Stimulated activated CD8-positive, alpha-beta memory T cell treated with anti-CD3 and anti-CD28 coated beads, Interleukin-15, amount 100 ng/mL, for 4 hours (primary cell): ENCODE measurements at regions not wholly inside any gene's neighbourhood (a gene's known extent, or its start where the extent isn't known, plus 50 kb on each side); places are given as distances from the start of the nearest gene placed in this dataset.
"Not testable (repeated sequence)": the region's sequence is repeated elsewhere in the genome, so short reads cannot be mapped to it uniquely, and the experiment has no call there.

Experiments used
- DNase-seq, 2 donors: peaks; one replicate each; pipeline ENCODE4 v3.0.0-alpha.2; 2020; ENCODE audit warnings: low read depth in 2 of 2

DNA sequence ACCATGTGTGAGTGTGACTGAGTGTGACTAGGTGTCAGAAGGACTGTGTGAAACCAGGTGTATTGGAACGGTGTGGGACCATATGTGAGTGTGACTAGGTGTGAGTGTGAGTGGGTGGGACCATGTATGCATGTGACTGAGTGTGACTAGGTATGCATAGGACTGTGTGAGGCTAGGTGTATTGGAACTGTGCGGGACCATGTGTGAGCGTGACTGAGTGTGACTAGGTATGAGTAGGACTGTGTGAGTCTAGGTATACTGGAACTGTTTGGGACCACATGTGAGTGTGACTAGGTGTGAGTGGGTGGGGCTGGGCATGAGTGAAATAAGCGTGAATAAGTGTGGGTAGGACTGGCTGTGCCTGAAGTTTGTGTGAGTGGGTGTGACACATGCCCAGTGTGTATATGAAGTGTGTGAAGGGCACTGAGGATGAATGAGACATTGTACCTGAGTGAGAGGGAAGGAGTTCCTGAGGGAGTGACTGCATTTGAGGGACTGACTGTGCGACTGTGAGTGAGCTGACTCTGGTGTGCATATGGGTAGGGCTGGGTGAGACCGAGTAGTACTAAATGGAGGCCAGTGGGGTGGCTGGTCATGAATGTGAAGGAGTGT is 247.0 kb upstream of the CCDC54 start:
- no peak for DNase-seq

DNA sequence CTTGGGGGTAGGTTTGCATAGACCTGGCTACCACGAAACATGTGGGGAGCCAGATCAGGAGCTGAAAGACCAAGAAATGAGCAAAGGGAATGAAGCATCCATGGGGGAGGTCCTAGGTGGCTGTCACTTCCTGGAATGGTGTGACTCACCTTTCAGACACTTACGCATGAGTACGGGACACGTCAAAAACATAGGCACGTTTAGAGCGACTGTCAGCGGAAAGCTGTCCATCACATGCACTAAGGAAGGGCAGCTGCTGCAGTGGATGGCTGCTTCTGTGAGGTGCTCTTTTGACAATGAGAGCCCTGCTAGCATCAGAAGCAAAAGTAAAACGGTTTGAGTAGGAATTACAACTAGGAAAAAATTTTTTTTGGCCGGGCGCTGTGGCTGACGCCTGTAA is 244.6 kb upstream of the CCDC54 start:
- no peak for DNase-seq

DNA sequence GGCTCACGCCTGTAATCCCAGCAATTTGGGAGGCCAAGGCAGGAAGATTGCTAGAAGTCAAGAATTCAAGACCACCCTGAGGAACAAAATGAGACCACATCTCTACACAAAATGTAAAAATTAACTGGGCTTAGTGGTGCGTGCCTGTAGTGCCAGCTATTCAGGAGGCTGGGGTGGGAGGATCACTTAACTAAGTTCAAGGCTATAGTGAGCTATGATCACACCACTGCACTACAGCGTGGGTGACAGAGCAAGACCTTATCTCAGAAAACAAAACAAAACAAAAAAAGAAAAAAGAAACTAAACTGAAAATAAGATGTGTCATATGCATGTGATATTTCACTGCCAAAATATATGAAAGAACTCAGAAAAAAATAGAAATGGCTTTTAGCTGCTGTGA is 243.3 kb upstream of the CCDC54 start:
- no peak for DNase-seq

DNA sequence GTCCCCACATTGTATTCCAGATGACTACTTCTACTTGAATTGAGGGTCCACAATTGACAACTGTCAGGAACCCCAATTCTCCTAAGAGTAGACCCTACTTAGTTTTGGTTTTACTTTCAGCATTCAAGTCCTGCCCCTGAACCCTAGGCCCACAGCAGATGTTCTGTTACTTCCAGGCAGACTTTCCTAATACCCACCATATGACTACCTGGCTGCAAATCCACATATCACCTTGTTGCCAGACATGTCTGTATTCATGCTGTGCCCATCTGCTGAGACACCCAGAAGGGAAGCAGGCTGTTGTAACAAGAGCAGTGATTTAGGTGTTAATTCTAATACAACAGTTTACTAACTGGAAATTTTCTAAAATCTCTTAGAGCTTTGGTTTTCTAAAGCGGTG is 235.1 kb upstream of the CCDC54 start:
- no peak for DNase-seq

DNA sequence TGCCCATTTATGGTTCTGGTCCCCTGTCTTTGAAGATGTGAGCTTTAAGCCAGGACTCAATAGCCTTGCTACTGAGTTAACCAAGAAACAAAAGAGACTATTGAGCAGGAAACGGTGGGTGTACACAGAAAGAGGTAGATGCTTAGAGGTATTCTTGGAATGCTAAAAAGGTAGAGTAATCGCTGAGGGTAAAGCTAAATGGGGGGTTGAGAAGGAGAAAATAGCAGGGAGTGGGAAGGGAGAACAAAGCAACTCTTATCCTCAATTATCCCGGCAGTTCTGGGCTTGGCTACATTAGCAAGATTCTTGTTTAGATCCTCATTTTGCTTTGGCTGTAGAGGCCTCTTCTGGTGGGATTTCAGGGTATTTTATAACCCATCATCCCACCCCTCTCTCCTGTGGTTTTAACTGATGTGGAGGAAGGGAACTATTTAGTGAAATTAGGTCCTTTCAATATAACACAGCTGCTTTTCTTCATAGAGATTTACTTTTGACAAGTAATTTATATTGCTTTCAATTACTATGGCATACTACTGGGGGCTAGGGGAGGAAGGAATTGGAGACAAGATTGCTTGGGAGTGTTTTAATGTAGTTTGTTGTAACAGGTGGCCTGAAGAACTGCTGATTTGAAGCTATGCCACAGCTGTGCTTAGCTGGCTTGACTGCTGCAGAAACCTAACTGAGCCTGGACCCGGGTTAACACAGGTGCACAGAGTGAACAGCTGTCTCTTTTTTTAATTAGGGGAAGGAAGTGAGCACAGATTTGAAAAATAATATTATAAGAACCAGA is 234.3 kb upstream of the CCDC54 start:
- DNase-seq: no peak

DNA sequence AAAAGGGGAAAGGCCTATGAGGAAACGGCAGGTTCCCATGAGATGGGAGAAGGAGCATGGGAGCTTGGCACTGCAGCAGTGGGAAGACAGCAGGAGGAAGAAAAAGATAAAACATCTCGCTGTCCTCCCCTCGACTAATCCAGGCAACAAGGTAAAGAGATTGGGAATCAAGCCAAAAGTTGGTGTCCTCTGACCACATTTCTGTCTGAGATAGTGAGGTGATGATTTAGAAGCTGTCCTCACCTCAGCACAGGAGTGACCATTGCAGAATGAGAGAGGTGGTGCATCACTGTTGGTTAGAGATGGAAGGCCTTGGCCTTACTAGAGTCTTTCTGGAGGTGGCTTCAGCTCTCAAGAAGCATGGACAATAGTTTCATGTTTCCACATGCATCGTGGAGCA is 226.6 kb upstream of the CCDC54 start:
- DNase-seq: no peak

DNA sequence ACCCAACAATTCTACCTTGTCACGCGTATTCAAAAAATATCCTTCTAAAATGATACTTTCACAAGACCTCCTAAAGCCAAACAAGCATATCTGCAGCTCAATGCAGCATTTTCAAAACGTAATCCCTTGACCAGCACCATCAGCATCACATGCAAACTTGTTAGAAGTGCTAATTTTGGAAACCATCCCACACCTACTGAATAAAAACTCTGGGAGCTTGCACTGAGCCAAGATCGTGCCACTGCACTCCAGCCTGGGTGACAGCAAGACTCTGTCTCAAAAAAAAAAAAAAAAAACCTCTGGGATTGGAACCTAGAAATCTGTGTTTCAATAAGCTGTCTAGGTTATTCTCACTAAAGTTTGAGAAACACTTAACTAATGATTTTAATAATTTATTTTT is 223.3 kb upstream of the CCDC54 start:
- no peak for DNase-seq

DNA sequence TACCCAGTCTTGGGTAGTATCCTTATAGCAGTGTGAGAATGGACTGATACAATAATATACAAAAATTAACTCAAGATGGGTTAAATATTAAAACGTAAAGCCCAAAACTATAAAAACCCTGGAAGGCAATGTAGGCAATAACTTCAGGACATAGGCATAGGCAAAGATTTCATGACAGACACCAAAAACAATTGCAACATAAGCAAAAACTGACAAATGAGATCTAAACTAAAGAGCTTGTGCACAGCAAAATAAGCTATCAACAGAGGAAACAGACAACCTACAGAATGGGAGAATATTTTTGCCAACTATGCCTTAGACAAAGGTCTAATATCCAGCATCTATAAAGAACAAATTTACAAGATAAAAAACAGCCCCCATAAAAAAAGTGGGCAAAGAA is 204.8 kb upstream of the CCDC54 start:
- no peak for DNase-seq

DNA sequence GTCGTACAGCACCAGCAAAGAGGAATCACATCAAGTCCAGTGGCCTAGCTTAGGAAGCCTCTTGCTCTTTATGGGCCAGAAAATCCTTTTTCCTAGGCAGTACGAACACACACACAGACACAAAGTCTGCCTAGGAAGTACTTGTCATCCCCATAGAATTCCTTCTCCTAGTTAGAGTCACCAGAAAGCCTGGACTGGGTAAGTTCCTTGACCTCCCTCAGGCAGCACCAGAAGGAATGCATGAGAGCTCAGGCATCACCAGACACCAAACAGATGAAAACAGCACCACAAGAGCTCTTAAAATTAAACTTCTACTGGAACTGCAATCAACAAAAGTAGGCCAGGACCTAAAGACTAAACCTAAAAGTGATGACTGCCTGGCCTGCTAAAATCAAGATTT is 192.9 kb upstream of the CCDC54 start:
- no peak for DNase-seq

DNA sequence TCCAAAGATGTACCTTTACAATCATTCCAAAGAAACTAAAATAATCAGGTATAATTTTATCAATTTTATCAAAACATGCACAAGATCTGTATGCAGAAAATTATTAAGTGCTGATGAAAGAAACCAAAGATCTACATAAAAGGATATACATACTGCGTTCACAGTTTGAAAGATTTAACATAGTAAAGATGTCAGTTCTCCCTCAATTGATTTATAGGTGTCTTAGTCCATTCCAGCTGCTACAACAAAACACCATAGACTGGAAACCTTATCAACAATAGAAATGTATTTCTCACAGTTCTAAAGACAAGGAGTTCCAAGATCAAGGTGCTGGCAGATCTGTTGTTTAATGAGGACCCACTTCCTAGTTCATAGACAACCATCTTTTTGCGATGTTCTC is 189.0 kb upstream of the CCDC54 start:
- DNase-seq: no peak

DNA sequence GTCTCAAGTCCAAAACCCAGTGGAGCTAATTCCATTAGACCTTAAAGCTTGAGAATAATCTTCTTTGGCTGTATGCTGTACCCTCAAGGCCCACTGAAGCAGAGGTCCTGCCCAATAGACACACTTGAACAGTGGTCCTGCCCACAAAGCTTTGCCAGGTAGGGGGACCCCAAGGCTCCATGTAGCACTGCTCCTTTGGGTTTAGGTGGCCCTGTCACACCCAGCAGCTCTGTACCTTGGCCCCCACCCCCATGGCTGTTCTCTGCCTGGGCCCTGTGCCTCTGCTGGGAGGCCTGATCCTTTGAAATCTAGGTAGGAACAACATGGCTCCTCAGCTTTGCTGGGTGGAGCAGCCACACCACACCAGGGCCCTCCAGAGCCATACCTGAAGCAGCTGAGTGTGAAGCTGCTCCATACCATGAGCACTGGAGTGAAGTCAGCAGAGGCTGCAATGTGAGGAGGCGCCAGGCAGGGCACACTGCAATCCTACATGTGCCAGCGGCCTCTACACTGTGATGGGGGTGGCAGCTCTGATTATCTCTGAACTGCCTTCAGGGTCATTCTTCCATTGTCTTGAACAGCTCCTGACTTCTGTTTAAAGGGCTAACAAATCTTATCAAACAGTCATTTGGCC is 188.0 kb upstream of the CCDC54 start:
- no peak for DNase-seq

DNA sequence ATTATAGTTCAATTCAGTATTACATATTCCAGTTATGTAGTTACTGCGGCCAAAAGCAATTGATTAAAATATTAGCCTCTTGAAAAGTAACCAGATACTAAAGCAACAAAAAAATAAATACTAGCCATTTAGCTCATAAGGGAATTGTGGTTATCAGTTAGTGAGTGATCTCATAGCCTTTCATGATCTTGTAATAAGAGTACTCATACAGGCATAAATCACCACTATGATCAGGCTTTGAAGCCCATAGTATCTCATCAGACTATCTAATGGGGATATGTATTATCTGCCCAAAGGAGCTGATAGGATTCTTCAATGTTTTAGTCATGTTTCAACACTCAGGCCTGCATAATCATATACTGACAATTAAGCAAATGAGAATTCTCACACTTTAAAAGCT is 184.1 kb upstream of the CCDC54 start:
- DNase-seq: no peak

DNA sequence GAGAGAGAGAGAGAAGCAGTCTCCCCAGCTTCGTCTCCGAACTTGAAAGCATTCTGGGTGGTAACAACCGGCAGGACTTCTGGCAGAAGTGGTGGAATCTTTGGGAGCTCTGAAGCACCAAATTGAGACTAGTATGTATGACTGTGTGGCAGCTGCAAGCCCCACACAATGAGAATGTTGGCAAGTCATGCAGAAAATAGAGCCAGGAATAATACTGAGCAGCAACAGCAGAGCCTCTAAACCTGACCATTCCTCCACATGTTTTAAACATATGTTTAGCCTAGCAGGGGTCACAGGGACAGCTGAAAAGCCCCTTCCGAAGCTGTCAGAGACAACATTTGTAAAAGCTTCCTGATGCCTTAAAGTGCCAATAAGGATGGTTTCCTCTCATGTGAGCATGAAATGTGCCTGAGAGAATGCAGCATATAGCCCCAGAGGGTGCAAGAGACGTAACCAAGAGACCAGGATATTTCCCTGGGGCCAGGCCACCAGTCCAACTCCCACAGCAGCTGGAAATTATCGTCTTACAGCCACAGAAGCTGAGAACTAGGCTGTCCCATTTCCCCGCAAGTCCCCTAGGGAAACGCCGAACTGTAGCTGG is 178.6 kb upstream of the CCDC54 start:
- no peak for DNase-seq

DNA sequence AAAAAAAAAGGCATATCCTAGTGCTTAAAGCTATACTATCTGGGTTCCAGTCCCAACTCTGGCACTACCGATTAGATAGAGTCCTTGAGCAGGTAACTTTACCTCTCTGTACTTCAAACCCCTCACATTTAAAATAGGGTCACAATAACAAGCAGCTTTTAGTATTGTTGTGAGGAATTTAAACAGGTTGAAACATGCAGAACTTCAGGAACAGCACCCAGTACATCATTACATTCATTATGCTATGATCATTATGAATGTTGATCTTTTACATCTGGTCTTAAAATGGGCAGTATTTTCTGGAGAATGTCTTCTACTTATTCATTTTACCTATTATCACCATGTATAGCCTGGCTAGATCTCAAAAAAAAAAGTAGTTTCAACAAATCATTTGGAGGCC is 176.1 kb upstream of the CCDC54 start:
- no peak for DNase-seq

DNA sequence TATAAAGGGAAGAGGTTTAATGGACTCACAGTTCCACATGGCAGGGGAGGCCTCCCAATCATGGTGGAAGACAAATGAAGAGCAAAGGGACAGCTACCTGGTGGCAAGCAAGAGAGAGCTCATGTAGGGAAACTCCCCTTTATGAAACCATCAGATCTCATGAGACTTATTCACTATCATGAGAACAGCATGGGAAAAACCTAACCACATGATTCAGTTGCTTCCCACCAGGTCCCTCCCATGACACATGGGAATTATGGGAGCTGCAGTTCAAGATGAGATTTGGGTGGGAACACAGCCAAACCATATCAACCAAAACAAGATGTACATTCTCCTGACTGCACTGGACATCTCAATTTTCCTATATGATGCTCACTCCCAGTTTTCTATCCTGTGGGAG is 174.4 kb upstream of the CCDC54 start:
- DNase-seq: not testable (repeated sequence)

DNA sequence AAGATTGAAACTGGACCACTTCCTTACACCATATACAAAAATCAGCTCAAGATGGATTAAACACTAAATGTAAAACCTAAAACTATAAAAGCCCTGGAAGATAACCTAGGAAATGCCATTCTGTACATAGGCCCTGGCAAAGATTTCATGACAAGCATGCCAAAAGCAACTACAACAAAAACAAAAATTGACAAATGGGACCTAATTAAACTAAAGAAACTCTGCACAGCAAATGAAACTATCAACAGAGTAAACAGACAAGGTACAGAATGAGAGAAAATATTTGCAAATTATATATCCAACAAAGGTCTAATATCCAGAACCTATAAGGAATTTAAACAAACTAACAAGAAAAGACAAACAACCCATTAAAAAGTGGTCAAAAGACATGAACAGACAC is 173.1 kb upstream of the CCDC54 start:
- no peak for DNase-seq

DNA sequence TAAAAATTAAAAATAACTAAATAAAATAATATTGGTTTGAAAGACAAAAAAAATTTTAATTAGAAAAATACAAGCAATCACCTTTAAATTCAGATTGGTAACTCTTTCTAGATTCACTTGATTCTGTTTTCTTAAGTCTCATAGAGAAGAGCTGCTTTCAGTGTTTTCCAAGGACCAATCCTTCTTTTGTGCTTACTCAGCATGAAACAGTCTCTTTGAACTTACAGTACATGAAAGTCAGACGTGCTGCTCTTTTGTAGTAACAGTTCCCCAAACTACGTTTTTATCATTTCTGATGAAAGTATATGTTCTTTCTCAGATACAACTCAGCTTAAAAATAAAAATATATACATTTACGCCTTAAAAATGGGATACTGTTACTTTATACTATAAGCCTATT is 171.9 kb upstream of the CCDC54 start:
- no peak for DNase-seq

DNA sequence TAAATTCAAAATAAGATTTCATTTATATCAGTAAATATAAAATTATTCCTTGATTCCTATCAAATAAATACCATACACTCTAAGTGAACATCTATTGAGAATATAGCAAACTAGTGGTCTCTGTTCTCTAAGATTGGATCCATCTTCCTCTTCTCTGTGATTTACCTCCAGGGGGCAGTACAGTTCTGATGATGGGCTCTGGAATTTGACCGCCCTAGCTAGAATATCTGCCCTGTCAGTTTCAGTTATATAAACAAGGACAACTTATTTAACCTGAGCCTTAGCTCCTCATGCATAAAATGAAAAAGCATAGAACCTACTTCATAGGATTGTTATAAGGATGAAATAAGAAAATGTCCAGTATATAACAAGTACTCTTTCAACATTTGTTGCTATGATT is 171.1 kb upstream of the CCDC54 start:
- DNase-seq: no peak

DNA sequence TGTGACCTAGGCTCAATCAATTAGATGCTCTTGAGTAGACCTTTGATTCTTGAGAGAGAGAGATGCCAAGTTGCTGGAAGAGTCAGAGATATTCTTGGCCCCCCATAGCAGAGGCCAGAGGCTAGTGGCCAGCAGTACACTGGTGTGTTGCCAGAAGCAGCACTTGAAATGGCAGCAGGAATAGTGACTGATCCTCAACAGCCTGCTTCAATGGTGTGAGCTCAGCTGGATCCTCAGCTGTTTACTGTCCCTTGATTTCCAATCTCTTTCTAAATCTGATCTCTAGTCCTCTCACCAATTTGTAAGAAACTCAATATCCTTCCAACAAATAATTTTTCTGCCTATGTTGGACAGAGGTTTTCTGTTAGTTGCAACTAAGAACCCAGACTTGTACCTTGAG is 170.3 kb upstream of the CCDC54 start:
- DNase-seq: no peak

DNA sequence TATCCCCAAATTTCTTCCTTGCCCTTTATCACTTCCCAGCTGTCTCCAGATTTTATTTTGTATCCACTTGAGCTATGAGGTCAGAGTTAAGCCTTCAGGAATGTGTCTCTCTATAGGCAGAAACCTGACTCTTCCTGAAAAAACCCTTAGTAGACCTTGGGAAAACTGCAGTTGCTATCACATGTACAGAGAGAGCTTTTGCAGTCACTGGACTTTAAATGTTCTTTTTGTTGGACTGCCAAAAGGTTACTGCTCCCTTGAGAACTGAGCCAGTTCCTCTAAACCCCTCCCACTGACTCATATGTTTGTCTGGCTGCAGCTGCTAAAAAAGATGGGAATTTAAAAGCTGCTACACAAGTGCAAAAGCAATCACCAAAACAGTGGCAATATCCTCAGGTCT is 169.1 kb upstream of the CCDC54 start:
- no peak for DNase-seq

DNA sequence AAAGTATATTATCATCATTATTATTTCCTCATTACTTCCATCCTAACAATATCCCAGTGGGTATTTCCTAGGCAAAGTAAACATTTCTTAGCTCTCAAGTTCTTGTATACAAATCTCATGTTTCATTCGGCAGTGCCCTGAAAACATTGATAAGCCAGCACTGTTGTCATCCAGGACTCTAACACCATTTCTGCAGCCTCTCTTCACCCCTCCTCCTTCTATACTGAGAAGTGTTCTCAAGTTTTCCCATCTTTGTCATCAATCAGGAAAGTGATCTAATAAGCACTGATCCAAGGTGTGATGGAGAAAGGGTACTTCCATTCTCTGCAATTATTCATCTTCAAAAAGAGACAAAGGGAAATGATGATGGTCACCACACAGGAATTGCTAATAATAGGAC is 168.4 kb upstream of the CCDC54 start:
- DNase-seq: no peak

DNA sequence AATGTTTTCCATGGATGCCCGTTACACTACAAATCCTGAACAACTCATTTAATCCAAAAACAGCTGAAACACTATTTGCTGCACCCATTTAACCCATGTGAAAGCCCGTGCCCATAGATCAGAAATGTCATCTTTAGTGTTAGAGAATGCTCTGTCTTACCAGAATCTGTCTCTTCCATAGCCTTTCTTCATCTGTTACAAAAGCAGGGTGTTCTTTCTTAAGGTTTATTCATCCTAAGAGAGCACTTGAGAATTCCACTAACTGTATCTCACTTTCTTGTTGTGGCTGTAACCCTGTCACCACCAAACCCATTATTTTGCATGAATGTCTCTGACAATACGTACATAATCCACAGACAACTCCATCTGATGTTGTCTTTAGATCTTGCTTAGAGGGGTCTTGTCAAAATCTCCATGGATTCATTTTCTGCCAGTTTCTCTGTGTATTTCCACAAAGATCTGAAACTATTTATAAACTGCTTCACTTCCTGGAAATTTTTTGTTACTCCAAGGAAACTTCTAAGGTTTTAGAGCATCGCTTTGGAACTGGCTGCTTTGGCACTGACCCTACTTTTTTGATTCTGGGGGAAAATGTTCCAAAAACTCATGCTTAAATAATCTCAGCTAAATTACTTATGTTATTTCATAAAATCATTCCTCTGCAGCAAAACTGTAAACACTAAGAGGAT is 167.8 kb upstream of the CCDC54 start:
- no peak for DNase-seq
